HG03571 (cell line): ENCODE measurements at regions not wholly inside any gene's neighbourhood (a gene's known extent, or its start where the extent isn't known, plus 50 kb on each side); places are given as distances from the start of the nearest gene placed in this dataset.
A peak's percentile ranks its signal among the peaks of the same experiment; 100 is the strongest.
"Not testable (repeated sequence)": the region's sequence is repeated elsewhere in the genome, so short reads cannot be mapped to it uniquely, and the experiment has no call there.

Experiments
- ATAC-seq: cut with Tn5 transposase; IDR thresholded peaks from one replicate; pipeline ENCODE4 v1.9.1; 2021; ENCODE audit not compliant: unreplicated experiment

DNA sequence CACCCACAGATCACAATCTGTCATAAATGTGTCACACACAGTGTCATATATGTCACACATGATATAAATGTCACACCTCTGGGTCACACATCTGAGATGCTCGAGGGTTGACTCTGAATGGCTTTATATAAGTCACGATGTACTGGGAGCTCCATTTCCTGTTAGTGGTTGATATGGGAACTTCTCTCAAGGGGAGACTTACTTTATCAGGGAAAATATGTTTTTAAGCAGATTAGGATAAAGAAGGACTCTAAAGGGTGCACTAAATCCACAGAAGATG lies 83.9 kb upstream of the MEF2A start:
- no peak for ATAC-seq

DNA sequence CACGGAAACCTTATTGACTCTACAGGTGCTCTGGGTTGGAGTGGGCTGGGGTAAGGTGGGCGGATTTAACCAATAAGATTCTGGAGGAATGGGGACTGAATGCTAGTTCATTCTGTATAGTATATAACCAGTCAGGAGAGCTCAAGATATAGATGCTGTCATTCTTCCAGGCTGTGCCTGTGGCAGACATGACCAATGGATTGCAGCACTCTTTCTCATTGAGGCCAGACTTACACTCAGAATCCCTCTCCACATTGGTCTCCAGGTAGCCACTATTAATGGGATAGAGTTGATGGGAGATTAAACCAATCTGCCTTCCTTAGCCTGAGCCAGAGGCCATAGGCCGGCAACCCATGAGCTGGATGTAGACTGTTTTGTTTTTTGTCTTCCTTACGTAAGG lies 82.8 kb upstream of the MEF2A start:
- no peak for ATAC-seq

DNA sequence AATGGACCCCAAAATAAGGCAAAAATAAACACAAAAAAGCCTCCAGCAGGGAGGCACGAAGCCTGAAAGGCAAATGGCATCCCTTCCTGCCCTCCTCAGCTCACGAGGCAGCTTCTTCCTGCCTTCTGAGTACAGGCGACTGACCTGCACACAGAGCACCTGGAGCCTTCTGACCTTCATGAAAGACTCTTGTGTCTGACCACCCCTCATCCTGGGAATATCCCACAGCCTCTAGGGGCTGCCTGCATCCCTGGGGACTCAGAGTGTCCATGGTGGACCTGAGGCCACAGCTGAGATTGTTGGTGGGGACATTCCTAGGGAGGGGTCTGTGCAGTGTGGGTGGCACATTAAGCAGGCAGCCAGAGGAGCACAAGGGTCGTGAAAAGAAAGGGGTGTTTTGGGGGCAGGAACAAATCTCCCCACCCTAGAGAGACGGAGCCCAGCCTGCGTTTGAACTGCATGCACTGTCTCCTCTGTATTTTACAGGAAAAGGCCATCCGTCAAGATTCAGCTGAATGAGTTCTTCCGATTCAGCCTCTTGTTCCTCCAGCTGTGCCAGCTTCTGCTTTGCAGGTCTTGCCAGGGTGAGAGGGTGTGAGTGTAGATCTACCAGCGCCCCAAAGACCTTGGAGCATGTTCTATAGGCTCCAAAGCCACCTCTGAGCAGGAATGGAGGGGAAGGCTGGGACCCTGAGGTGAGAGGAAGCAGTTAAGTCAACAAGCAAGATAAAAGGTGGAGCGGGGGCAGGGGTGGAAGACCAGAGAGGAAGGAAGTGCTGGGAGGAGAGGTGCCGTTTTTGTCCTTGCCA lies 80.4 kb upstream of the MEF2A start:
- no peak for ATAC-seq

DNA sequence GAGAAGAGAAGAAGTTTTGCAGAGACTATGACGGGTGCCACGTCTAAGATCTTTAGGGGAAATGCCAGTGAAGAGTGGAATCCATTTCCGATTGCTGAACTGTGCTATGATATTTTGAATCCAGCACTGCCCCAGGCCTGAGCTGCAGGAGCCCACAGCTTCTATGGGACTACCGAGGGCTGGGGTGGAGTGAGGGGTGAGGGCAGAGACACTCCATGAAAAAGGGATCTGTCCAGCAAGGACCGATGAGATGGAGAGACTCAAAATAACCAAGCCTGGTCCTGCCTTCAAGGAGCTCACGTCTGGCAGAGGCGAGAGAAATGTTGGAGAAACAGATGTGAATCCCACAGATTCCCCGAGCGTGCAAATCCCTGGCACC lies 79.8 kb upstream of the MEF2A start:
- no peak for ATAC-seq

DNA sequence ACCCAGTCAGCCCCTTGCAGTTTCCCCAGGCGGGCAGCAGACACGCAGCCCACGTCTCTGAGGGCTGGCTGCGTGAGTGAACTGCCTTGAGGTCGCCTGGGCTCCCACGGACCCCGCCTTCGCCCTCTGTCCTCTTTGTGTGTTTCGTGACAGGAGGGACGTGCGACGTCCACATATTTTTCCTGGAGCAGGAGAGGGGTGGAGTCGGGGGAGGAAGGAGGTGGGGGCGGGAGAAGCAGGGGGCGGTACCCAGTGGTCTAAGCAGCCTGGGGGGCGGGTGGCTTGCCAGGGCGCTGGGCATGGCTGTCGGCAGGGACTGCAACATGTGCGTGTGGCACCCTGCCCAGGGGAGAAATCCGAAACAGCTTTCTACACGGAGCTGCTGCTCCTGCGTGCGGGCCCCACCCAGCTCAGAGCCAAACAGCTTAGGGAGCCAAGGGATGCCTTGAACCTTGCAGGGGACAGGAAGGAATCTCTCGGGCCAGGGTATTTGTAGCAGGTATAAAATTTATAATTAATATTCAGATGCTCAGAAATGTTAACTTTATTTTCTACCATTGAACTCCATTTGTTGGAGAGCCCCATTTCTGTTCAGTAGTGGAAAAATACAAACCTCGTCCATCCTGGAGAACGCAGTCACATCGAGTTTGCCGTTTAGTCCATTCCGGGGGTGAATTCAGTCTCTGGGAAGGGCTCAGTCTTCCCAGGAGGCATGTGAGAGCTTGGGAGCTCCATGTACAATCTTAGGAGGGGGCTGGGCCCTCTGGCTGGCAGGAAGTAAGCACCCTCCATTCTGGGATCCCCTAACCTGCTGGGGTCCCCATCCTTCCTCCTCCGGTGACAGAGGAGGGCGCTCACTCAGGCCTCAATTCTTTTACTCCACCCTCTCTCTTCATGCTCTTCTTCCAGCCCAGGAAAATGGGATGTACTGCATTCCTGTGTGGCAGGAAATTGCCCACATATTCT lies 79.1 kb upstream of the MEF2A start:
- no peak for ATAC-seq

DNA sequence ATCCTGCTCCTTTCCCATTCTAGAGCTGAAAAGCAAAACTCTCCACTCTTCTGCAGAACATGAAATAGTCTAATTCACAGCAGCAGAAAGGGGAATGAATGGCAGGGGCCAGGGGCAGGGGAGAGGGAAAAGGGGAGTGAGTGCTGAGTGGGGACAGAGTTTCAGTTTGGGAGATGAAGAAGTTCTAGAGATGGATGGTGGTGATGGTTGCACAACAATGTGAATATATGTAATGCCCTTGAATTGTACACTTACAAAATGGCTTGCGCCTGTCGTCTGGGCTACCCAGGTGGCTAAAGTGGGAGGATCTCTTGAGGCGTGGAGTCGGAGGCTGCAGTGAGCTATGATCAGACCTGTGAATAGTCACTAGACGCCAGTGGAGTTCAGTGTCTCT lies 78.5 kb upstream of the MEF2A start:
- no peak for ATAC-seq

DNA sequence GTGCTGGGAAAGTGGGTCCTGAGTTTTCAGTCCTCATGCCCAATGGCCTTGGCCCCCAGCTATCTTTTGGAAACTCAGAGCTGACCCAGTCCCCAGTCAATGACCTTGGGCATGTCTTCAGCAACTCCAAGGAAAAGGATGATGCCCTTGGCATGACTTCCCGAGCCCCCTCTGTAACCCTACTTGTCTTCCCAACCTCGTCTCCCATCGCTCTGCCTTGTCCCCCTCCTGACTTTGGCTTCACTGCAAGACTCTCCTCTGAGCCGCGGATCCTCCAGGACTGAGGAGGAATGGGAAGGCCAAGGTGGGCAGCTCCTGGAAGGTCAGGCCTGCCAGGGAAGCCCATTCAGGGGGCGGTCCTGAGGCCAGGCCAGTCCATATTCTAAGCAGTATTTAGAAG lies 73.5 kb upstream of the MEF2A start:
- ATAC-seq: no peak

DNA sequence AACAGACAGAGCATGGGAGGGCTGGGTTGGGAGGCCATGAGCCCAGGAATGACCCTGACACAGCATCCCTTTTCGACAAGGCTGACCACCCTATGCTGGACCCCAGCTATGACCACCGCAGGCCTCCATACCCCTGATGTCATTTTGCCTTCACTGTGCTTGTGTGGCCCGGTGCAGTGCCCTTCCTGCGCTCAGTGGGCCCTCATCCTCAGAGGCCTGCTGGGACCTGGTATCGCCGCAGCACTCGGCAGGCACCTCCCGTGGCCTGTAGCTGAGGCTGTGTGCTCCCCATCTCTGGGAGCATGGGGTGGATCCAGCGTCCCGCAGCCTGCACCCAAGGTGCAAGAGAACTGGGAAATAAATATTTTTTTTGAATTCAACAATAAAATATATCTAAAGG lies 73.1 kb upstream of the MEF2A start:
- ATAC-seq: no peak

DNA sequence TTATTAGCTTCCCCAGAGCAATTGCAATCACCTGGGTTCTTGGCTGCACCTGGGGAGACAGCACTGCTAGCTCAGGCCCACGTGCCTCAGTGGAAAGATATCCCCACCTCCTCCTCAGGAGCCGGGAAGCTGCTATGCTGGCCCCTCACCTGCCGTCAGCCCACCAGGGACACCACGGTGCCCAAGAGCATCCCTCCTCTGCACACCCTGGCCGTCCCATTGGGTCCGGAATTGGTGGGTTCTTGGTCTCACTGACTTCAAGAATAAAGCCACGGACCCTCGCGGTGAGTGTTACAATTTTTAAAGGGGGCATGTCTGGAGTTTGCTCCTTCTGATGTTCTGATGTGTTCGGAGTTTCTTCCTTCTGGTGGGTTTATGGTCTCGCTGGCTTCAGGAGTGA lies 72.3 kb upstream of the MEF2A start:
- ATAC-seq: no peak

DNA sequence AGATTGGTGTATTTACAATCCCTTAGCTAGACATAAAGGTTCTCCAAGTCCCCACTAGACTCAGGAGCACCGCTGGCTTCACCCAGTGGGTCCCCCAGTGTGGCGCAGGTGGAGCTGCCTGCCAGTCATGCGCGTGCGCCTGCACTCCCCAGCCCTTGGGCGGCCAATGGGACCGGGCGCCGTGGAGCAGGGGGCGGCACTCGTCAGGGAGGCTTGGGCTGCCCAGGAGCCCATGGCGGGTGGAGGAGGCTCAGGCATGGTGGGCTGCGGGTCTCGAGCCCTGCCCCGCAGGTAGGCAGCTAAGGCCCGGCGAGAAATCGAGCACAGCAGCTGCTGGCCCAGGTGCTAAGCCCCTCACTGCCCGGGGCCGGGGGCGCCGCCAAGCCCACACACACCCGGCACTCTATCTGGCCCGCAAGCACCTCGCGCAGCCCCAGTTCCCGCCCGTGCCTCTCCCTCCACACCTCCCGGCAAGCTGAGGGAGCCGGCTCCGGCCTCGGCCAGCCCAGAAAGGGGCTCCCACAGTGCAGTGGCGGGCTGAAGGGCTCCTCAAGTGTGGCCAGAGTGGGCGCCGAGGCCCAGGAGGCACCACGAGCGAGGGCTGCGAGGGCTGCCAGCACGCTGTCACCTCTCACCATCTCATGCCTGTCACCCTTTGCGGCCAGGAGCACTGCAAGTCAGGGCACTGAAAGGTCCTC lies 71.1 kb upstream of the MEF2A start:
- ATAC-seq: not testable (repeated sequence)

DNA sequence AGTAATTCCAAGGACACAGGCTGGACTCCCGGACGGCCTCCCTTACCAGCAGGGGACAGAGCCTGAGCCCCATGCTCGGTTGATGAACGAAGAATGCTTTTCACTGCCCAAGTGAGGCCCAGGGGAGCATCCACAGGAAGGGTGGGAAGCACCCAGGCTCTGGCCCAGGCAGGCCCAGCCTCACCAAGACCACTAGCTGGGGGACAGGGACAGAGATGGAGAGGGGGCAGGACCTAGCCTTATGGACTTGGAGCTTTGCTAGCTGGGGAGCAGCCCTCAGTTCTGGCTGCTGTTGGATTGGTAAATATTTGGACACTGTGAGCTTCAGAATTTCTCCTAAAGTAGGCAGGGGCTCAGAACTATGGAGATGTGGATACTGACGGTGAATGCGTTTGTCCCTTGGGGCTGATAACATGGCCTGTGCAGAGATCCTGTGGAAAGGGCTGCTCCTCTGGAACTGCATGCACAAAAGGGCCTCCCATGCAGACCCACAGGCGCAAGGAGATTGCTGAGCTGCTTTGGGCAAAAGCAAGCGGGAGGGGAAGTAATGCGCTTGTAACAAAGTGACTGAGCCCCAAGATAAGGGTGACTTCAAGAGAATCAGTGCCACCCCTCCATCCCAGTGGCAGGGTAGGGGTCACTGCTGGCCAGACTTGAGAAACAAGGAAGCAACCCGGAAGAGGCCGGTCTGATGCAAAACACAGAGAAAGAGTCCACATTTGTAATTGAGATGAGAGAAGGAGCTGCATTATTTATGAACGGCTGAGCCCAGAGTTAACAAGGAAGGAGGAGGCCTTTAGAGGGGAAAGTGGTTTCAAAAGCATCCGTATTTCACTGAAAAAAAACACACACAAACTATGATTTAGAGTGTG lies 70.1 kb upstream of the MEF2A start:
- no peak for ATAC-seq

DNA sequence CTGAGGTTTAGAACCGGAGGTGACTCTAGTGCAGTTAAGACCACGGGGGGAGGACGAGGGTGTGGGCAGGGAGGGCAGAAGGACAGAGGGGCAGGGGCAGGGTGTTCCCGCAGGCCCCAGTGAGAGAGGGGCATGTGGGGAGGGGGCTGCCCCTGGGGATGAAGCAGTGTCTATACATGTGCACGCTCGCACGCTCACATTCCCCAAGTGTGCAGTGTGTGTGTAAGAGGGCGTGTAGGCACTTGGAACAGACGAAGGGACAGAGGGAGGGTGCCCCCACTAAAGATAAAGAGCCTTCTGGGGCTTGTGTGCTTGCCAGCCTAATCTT lies 69.5 kb upstream of the MEF2A start:
- ATAC-seq: no peak

DNA sequence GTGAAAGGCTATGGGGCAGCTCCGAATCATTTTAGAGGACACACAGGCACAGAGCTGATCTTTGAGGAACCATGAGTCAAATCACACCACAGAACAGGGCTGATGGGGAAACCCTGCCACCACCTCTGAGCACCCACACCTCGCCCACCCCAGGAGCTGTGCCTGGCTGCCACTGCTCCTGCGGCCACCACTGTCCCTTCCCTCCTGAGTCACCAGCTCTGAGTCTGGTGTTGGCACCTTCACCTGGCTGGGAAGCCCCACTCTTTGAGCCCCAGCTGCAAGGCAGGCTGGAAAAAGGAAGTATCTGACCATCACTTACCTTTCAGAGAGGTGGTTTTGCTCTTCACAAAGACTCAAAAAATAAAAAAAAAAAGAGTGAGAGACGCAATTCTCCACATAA lies 63.6 kb upstream of the MEF2A start:
- peak; percentile 59 for ATAC-seq

DNA sequence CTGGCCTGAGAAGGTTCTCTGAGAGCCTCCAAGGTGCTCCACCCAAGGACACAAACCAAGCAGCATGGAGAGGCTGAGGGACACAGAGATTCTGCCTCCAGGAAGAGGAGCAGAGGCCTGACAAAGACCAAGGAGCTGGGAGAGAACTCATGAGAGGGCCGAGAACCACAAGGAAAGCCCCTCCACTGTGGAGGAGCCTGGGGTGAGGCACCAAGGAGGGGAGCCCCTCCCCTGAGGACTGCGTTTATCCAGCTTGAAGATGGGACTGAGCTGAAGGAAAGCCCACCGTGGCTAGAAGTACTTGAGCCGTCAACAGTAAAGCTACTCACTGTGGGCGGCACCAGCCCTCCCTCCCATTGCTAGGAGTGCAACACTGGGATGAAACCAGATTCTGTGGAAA lies 63.1 kb upstream of the MEF2A start:
- peak; percentile 3 for ATAC-seq

DNA sequence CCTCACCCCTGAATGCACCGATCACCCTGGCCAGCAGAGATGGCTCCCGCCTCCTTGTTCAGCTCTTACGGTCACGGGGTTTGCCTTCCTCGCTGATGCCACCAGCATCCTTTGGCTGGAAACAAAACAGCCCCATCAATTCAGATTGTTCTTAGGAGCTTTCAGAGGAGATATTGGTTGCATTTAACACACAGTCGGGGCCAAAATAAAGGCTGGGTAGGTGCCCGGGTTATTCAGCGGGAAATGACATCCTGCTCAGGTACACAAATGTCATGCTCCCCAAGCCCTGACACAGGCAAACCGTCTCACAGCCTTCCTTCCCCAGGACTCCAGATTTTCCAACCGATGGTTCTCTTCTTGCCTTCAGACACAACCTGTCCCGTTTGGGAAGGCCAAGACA lies 62.4 kb upstream of the MEF2A start:
- no peak for ATAC-seq

DNA sequence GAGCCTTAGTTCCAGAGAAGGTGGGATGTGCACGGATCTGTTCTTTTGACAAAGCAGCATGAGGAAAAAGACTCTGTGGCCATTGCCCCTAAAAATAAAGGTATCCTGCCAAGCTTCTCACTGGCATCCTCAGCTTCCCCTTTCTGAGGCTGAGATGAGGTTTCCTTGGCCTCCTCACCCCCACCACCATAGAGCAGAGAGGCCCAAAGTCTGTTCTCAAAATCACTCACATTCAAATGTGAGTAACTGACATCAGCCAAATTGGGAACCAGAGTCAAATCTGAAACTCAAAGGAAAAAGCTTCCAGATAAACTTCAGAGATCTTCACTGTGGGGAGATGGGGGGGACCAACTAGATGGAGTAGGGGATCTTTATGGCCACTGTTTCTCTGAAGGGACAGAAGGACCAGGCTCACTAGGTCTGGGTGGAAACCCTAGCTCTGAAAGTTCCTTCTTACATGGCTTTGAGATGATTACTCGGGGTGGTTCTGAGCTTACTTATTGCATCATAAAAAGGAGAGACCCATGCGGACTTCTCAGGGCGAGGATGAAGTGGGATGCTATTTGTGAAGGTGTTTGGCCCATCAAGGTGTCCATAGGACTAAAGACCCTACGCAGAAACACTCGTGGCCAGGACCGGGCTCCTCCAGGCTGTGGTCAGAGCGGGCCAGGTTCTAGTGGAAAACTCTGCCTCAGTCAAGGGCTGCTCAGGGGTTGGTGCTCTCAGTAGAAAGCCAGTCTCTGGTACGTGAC lies 61.5 kb upstream of the MEF2A start:
- peak; percentile 28 for ATAC-seq

DNA sequence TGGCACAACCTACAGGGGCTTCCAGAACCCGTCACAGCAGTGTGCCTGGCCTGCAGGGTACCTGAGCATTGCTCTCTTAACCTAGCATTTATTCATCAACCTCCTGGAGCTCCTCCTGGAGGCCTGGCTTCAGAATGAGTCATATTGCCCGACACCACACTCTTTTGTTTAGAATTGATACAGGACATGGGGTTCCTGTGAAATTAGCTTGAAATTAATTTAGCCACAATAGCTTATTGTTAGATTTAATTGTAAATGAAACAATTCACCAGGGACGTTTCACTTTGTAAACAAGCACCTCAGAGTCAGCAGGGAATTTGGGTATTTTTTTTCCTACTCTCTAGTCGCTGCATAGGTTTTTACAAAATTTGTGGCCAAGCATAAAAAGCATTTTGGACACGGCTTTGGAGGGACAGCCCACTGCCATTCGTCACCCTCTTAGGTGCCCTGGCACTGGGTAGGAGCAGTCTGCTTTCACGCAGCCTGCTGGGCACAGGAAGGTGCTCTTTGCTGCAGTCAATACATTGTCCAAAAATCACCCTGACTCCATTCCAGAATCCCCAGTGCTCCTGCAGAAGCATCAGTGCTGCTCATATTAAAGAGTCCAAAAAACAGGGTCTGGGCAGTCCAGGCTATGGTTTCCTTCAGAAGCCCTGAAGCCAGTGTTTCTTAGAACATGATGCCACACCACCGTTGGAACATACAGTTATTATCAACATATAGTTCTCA lies 60.8 kb upstream of the MEF2A start:
- ATAC-seq: peak; percentile 40

DNA sequence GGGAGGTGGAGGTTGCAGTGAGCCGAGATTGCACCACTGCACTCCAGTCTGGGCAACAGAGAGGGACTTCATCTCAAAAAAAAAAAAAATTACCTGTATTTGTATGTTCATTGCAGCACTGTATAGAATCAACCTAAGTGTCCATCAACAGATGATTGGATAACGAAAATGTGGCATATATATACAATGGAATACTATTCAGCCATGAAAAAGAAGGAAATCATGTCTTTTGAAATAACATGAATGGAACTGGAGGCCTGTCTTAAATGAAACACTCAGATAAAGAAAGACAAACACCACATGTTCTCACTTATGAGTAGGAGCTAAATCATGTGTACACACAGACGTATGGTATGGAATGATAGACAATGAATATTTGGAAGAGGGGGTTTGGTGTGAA lies 59.4 kb upstream of the MEF2A start:
- ATAC-seq: no peak

DNA sequence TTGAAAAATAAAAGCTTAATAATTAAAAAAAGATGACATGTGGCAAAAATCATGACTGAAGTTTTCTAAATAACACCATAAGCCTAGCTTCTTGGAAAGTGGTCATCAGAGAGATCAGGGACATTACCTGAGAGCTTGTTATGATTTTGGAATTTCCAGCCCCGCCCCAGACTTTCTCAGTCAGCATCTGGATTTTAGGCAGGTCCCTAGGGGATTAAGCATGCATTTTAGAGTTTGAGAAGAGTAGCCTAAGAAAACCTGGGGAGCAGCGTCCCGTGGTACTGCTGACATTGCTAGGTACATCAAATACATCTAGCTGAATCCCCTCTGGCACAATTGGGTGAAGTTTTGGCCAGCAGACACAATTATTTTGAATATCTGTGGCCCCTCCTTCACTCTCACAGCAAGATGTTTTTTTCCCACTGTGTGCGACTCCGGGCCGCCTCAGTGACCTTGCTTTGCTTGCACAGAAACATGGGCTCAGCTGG lies 58.7 kb upstream of the MEF2A start:
- ATAC-seq: no peak
